Testis (tissue), 2 donors: ENCODE measurements at regions not wholly inside any gene's neighbourhood (a gene's known extent, or its start where the extent isn't known, plus 50 kb on each side); places are given as distances from the start of the nearest gene placed in this dataset.

Experiments used
- CTCF ChIP-seq, 3 experiments: fragments of 450-650 bp in 2 of 3; fragments of 200-600 bp in 1 of 3; sonication (generic) in 1 of 3; IDR thresholded peaks; one replicate each; pipeline ENCODE4 v1.5.1; 2016 to 2019; ENCODE audit warnings: antibody characterized with exemption in 3 of 3, mild to moderate bottlenecking in 2 of 3, moderate library complexity in 1 of 3
- POLR2A ChIP-seq: fragments of 450-650 bp; IDR thresholded peaks from one replicate; pipeline ENCODE4 v1.6.1; 2017; ENCODE audit warnings: antibody characterized with exemption, mild to moderate bottlenecking, moderate library complexity

GRCh38 chr21:35585155-35585554 lies 475.2 kb downstream of the SETD4 start:
- no peak for TF ChIP-seq CTCF (IDR thresholded peaks at IDR 0.05)
- no peak for TF ChIP-seq POLR2A
